Ishikawa (cell line): ENCODE measurements at regions not wholly inside any gene's neighbourhood (a gene's known extent, or its start where the extent isn't known, plus 50 kb on each side); places are given as distances from the start of the nearest gene placed in this dataset.

Experiments used
- CEBPB ChIP-seq: IDR thresholded peaks from 2 replicates; pipeline ENCODE4 v1.6.1; 2012
- CREB1 ChIP-seq: IDR thresholded peaks from 2 replicates; pipeline ENCODE4 v1.6.1; 2012; ENCODE audit warnings: low read depth
- EGR1 ChIP-seq: IDR thresholded peaks from 2 replicates; pipeline ENCODE4 v1.6.1; 2012
- RAD21 ChIP-seq: IDR thresholded peaks from 2 replicates; pipeline ENCODE4 v1.6.1; 2012; ENCODE audit warnings: low read depth
- REST ChIP-seq: IDR thresholded peaks from 2 replicates; pipeline ENCODE4 v1.6.1; 2012; ENCODE audit warnings: low read depth, mild to moderate bottlenecking
- TAF1 ChIP-seq: IDR thresholded peaks from 2 replicates; pipeline ENCODE4 v1.6.1; 2012; ENCODE audit warnings: low read depth, mild to moderate bottlenecking

GRCh38 chr5:167792514-167792913 is 498.9 kb upstream of the WWC1 start:
- TF ChIP-seq TAF1 (no peak), EGR1 (no peak), CEBPB (no peak), CREB1 (no peak), RAD21 (no peak), REST (no peak)
